GM19452 (cell line): ENCODE measurements at regions not wholly inside any gene's neighbourhood (a gene's known extent, or its start where the extent isn't known, plus 50 kb on each side); places are given as distances from the start of the nearest gene placed in this dataset.
"Not testable (repeated sequence)": the region's sequence is repeated elsewhere in the genome, so short reads cannot be mapped to it uniquely, and the experiment has no call there.

Source experiments
- ATAC-seq: cut with Tn5 transposase; IDR thresholded peaks from one replicate; pipeline ENCODE4 v1.9.1; 2021; ENCODE audit not compliant: unreplicated experiment

DNA sequence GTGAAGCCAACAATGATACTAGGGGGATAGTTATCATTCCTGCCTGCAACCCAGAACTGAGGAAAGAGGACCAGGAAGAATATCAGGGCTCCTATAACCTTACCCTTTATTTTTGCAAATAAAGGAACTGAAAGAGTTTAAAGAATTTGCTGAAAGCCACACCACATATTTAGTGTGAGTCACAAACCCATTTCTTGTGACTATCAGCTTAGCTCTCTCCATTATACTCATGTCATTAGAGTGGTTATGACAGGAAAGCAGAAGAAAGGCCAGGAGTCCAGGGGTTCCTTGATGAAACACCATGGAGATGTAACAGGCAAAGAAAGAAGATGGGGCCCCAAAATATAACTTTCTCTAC, 141.1 kb upstream of the SAMSN1 start:
- peak; percentile 54 for ATAC-seq

- ATAC-seq = peak; percentile 73
These were observed 140.6 kb upstream of the SAMSN1 start for GRCh38 chr21:14686466-14687267.

- no peak for ATAC-seq
These were observed 139.5 kb upstream of the SAMSN1 start for GRCh38 chr21:14685568-14685967.

DNA sequence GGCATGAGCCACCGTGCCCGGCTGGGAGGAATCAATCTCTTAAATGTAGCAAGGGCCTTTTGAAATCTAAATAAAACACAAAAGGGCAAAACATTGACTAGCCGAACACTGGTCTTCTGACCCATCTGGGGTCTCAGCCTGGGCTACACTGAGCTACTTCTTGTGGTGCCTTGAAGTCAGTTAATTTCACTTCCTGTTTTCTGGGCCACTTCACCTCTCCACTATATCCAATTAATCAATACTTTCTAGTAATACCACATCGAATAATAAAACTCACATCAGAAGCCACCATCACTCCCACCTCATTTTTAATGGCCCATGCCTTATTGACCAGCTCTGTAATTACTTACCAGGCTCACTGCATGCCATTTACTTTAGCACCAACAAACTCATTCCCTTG, 138.0 kb upstream of the SAMSN1 start:
- ATAC-seq = no peak

- no peak for ATAC-seq
These were observed 136.9 kb upstream of the SAMSN1 start for GRCh38 chr21:14683063-14683462.

GRCh38 chr21:14678973-14679574, 133.0 kb upstream of the SAMSN1 start:
- no peak for ATAC-seq

GRCh38 chr21:14677639-14678179, 131.6 kb upstream of the SAMSN1 start:
- no peak for ATAC-seq

GRCh38 chr21:14677013-14677412, 130.9 kb upstream of the SAMSN1 start:
- no peak for ATAC-seq

GRCh38 chr21:14675774-14676530, 129.8 kb upstream of the SAMSN1 start:
- peak; percentile 68 for ATAC-seq

- no peak for ATAC-seq
These were observed 127.5 kb upstream of the SAMSN1 start for GRCh38 chr21:14673649-14674048.

DNA sequence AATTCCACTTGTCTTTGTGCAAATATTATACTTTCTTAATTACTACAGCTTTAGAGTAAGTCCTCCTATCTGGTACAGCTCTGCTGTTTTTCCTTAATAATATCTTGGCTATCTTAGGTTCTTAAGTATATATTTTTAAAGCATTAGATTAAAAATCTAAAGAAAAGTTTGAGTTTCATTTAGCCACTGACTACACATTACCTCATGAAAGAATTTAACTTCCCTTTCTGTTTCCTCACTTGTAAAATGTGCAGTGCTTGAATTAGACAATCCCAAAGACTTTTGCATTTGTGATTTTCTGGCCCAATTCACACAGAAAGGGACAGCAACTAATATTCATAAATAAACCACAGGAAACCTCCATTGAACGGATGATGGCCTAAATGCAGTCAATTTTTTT, 126.4 kb upstream of the SAMSN1 start:
- no peak for ATAC-seq

DNA sequence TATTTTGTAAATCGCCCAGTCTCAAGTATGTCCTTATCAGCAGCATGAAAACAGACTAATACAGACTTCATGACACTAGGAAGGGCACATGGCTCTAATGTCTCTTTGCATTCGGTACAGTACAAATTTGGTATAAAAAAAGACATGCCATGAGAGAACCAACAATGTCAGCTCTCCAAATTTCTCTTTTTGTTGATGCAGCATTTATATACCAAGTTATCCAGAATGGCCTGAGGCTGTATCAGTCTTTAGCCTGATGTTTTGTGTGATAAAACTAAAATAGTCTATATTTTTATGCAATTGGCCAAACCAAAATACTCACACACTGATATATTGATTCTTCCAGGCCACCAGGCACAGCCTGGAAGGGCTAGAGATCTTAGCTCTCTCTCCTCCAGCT, 124.3 kb upstream of the SAMSN1 start:
- no peak for ATAC-seq

- ATAC-seq = not testable (repeated sequence)
These were observed 123.0 kb upstream of the SAMSN1 start for GRCh38 chr21:14669092-14669491.

DNA sequence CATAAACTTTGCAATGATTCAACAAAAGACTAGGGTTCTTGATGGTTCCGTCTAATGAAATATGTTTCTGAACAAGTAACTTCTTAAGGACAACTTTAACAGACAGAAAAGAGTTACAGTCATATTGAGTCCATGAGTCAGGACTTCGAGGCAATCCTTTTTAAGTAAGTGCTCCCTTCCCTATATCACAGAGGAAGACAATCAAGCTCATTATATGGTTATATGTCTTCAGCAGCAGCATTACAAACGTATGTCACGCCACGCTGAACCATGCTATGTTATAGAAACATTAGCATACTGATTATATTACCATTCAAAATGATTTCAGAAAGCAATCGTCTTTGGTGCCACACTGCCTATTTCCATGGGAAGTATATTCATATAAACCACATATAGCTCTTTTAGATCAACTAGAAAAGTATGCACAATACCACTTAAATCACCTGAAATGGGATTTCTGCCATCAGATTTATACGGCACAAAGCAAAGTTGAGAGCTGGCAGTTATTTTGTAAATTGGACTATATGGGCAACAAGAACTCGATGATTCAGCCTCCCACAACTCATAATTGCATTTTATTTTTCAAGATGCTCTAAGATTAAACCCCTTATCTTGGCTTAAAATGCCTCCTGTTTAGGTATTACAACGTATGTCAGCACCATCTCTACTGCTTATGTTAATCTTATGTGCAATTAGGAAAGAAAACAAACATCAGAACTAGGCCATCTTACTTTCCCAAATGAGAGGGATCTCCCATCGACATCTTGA, 111.3 kb upstream of the SAMSN1 start:
- ATAC-seq = no peak

DNA sequence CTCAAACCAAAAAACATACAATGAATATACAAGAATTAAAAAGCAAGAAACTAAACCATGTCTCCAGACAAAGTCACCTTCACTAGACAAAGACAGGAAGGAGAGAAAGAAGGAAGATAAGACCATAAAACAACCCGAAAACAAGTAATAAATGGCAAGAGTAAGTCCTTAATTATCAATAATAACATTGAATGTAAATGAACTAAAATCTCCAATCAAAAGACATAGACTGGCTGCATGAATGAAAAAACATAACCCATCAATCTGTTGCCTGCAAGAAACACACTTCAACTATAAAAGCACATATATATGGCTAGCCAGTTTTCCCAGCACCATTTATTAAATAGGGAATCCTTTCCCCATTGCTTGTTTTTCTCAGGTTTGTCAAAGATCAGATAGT, 100.8 kb upstream of the SAMSN1 start:
- ATAC-seq = no peak

- ATAC-seq = no peak
These were observed 99.6 kb upstream of the SAMSN1 start for GRCh38 chr21:14645702-14646101.

GRCh38 chr21:14632359-14632758, 86.2 kb upstream of the SAMSN1 start:
- ATAC-seq = no peak

GRCh38 chr21:14630556-14631069, 84.5 kb upstream of the SAMSN1 start:
- ATAC-seq = peak; percentile 71

DNA sequence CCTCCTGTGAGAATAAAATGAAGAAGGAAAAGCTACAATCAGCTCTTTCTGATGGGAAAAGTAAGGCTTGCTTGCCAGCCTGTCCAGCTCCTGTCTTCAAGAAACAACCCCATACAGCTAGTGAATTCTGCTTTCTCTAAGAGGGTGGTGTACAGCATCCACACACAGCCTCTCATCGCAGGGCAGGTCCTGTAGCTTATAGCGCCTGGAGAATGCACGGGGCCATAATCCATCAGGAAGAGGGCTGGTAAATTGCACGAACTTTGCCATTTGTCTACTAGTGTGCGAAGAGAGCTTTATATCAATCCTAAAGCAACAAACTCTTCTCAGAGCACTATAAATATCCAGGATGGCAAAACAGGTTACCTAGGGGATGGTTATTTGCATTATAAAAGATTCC, 83.3 kb upstream of the SAMSN1 start:
- ATAC-seq = no peak

DNA sequence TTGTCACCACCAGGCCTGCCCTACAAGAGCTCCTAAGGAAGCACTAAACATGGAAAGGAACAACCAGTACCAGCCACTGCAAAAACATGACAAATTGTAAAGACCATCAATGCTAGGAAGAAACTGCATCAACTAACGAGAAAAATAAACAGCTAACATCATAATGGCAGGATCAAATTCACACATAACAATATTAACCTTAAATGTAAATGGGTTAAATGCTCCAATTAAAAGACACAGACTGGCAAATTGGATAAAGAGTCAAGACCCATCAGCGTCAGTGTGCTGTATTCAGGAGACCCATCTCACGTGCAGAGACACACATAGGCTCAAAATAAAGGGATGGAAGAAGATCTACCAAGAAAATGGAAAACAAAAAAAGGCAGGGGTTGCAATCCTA, 77.0 kb upstream of the SAMSN1 start:
- not testable (repeated sequence) for ATAC-seq

GRCh38 chr21:14620152-14620551, 74.0 kb upstream of the SAMSN1 start:
- no peak for ATAC-seq
